BE2C (cell line): ENCODE measurements at regions not wholly inside any gene's neighbourhood (a gene's known extent, or its start where the extent isn't known, plus 50 kb on each side); places are given as distances from the start of the nearest gene placed in this dataset.
A peak's percentile ranks its signal among the peaks of the same experiment; 100 is the strongest.

Experiments used
- DNase-seq: peaks from one replicate; pipeline ENCODE4 v3.0.0-alpha.2; 2020
- H3K27me3 ChIP-seq: fragments of 250-450 bp; sonication (Bioruptor Pico); 2 replicates; pipeline ENCODE4 v1.5.1; 2020; ENCODE audit warnings: mild to moderate bottlenecking
- H3K36me3 ChIP-seq: fragments of 250-450 bp; sonication (Bioruptor Pico); 2 replicates; pipeline ENCODE4 v1.5.1; 2020; ENCODE audit warnings: mild to moderate bottlenecking
- H3K4me1 ChIP-seq: fragments of 250-450 bp; sonication (Bioruptor Pico); 2 replicates; pipeline ENCODE4 v1.5.1; 2020
- H3K4me3 ChIP-seq: 2 replicates; pipeline ENCODE4 v1.5.1; 2011; ENCODE audit warnings: low read depth, low read length
- H3K9me3 ChIP-seq: fragments of 250-450 bp; sonication (Bioruptor Pico); 2 replicates; pipeline ENCODE4 v1.5.1; 2020
- TF ChIP-seq, protein P1 (sequence below): IDR thresholded peaks from 2 replicates; pipeline ENCODE4 v1.5.1; 2012; ENCODE audit warnings: mild to moderate bottlenecking, low read depth, low read length

DNA sequence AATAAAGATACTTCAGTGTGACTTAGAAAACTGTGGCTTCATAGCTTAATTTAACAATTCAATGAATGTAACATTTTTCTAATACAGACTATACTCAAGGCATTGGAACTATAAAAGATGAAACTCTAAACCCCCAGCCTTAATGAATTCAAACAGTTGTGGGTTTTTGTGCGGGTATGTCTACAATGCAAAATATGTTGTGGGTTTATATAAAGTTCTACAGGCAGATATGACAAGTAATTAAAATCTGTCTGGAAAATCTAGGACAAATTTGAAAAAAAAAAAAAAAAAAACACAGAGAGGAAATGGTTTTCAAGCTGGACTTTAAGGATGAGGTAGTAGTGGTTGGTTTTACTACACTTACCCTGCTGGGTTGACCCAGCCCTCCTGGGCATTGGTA lies 467.5 kb upstream of the TLE4 start:
- no peak for DNase-seq
- Histone ChIP-seq H3K27me3 (no peaks in the 10 kb centered on the region), H3K36me3 (no peaks in the 10 kb centered on the region), H3K9me3 (no peaks in the 10 kb centered on the region), H3K4me3 (no peak overlapping the region), H3K4me1 (no peaks in the 10 kb centered on the region)
- TF ChIP-seq, protein P1, sequence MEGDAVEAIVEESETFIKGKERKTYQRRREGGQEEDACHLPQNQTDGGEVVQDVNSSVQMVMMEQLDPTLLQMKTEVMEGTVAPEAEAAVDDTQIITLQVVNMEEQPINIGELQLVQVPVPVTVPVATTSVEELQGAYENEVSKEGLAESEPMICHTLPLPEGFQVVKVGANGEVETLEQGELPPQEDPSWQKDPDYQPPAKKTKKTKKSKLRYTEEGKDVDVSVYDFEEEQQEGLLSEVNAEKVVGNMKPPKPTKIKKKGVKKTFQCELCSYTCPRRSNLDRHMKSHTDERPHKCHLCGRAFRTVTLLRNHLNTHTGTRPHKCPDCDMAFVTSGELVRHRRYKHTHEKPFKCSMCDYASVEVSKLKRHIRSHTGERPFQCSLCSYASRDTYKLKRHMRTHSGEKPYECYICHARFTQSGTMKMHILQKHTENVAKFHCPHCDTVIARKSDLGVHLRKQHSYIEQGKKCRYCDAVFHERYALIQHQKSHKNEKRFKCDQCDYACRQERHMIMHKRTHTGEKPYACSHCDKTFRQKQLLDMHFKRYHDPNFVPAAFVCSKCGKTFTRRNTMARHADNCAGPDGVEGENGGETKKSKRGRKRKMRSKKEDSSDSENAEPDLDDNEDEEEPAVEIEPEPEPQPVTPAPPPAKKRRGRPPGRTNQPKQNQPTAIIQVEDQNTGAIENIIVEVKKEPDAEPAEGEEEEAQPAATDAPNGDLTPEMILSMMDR, result no peak

DNA sequence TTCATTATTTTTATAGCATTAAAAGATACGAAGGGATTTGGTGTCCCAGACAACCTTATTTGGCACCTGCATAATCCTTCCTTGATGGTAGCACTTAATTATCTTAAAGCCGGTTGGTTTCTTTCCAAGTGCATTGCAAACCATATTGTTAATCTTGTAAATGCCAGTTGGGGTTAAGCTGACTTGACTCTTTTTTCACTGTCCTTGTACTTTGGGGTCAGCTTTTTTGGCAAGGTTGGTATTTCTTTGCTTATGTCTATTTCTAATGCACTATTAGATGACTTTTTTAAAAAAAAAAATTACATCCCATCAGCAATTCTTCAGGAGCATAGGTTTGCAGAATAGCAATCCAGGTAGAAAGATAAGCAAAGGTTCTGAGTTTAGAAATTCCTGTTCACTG lies 466.8 kb upstream of the TLE4 start:
- Histone ChIP-seq H3K9me3 (no peaks in the 10 kb centered on the region), H3K27me3 (no peaks in the 10 kb centered on the region), H3K4me3 (no peak overlapping the region), H3K36me3 (no peaks in the 10 kb centered on the region), H3K4me1 (no peaks in the 10 kb centered on the region)
- TF ChIP-seq, protein P1, result no peak
- DNase-seq, result no peak

DNA sequence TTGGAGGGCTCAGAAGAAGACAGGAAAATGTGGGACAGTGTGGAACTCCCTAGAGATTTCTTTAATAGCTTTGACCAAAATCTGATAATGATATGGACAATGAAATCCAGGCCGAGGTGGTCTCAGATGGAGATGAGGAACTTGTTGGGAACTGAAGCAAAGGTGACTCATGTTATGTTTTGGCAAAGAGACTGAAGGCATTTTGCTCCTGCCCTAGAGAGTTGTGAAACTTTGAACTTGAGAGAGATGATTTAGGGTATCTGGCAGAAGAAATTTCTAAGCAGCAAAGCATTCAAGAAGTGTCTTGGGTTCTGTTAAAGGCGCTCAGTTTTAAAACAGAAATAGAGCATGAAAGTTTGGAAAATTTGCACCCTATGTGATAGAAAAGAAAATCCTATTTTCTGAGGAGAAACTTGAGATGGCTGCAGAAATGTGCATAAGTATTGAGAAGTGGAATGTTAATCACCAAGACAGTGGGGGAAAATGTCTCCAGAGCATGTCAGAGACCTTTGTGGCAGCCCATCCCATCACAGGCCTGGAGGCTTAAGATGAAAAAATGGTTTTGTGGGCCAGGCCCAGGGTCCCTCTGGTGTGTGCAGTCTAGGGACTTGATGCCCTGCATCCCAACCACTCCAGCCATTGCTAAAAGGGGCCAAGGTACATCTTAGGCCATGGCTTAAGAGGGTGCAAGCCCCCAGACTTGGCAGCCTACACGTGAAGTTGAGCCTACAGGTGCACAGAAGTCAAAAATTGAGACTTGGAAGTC lies 463.7 kb upstream of the TLE4 start:
- no peak overlapping the region for H3K4me3 ChIP-seq
- no peaks in the 10 kb centered on the region for H3K9me3 ChIP-seq
- TF ChIP-seq, protein P1, result no peak
- no peaks in the 10 kb centered on the region for H3K36me3 ChIP-seq
- H3K27me3 ChIP-seq, result no peaks in the 10 kb centered on the region
- no peak for DNase-seq
- no peaks in the 10 kb centered on the region for H3K4me1 ChIP-seq

- DNase-seq, result no peak
- TF ChIP-seq, protein P1, result no peak
- Histone ChIP-seq H3K4me1 (no peaks in the 10 kb centered on the region), H3K27me3 (no peaks in the 10 kb centered on the region), H3K9me3 (no peaks in the 10 kb centered on the region), H3K4me3 (no peak overlapping the region), H3K36me3 (no peaks in the 10 kb centered on the region)
Measured at GRCh38 chr9:79111653-79112052, 460.1 kb upstream of the TLE4 start.

DNA sequence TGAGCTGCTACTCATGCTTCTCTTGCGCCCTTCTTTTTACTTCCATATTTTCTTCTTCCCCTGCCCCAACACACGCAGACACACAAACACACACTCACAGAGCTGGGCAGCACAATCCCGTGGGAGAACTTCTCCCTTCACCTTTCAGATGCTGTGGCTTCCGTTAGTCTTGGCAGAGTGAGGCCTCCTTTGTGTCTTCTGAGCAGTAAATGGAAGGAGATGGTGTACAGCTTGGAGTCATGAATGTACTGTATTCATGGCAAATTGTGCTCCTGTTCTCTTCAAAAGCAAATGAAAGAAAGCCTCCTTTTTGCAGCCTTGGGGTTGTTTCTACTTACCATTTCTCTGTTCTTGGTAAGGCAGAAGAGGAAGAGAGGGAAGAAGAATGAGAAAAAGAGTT lies 456.6 kb upstream of the TLE4 start:
- no peaks in the 10 kb centered on the region for H3K27me3 ChIP-seq
- DNase-seq, result no peak
- TF ChIP-seq, protein P1, result no peak
- no peaks in the 10 kb centered on the region for H3K9me3 ChIP-seq
- H3K36me3 ChIP-seq, result no peaks in the 10 kb centered on the region
- no peaks in the 10 kb centered on the region for H3K4me1 ChIP-seq
- no peak overlapping the region for H3K4me3 ChIP-seq

- no peak for DNase-seq
- Histone ChIP-seq H3K9me3 (no peaks in the 10 kb centered on the region), H3K4me3 (no peak overlapping the region), H3K27me3 (no peaks in the 10 kb centered on the region), H3K4me1 (no peaks in the 10 kb centered on the region), H3K36me3 (no peaks in the 10 kb centered on the region)
- TF ChIP-seq, protein P1, result peak; percentile 24; the same call in 1 of the 2 replicates
Measured at GRCh38 chr9:79116041-79116440, 455.7 kb upstream of the TLE4 start.
